ENCODE measurements at regions not wholly inside any gene's neighbourhood (a gene's known extent, or its start where the extent isn't known, plus 50 kb on each side); places are given as distances from the start of the nearest gene placed in this dataset.

DNA sequence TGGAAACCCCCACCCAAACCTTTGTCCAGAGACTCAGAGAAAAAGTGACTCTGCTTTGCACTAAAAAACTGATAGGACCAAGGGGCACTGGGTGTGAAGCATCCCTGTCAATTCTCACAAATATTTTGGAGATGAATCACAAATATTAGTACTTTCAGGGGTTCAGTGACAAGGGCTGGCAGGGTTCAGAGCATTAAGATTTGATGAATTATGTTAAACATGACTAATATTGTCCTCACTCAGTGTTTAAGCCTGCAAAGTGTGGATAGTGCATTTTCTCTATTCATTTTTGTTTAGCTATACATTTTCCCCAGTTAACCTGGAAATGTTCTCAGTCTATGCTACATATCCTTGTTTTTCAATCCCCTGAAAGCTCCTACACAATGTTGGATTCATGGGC is 65.3 kb upstream of the CCDC68 start:
- no peak for TF ChIP-seq Cebpa-rat (IDR thresholded peaks at IDR 0.05)
- H3K9me3 ChIP-seq (replicated peaks in 1 of 11), result no peaks in the 10 kb centered on the region
- H3K9ac ChIP-seq, result no peak overlapping the region
- H3K36me3 ChIP-seq, result no peaks in the 10 kb centered on the region
- H3K4me3 ChIP-seq, result no peak overlapping the region
- H3K4me1 ChIP-seq, result 0 out of 20 replicates have a peak, but pooled peaks cover 0 to 6% (median 0%) of the 10 kb centered on the region in 10 experiments
- H3K27me3 ChIP-seq, result no peaks in the 10 kb centered on the region
- no peak overlapping the region for H3K4me2 ChIP-seq
- H3K27ac ChIP-seq, result no peak overlapping the region
- H4K20me1 ChIP-seq, result no peaks in the 10 kb centered on the region

GRCh38 chr18:55018602-55019001 is 59.3 kb upstream of the CCDC68 start:
- H3K36me3 ChIP-seq, result no peaks in the 10 kb centered on the region
- no peak for TF ChIP-seq Cebpa-rat (IDR thresholded peaks at IDR 0.05)
- no peak overlapping the region for H3K4me3 ChIP-seq
- H3K9me3 ChIP-seq (replicated peaks in 1 of 11), result no peaks in the 10 kb centered on the region
- no peaks in the 10 kb centered on the region for H3K4me1 ChIP-seq
- no peaks in the 10 kb centered on the region for H4K20me1 ChIP-seq
- no peaks in the 10 kb centered on the region for H3K27me3 ChIP-seq
- no peak overlapping the region for H3K4me2 ChIP-seq
- no peak overlapping the region for H3K9ac ChIP-seq
- H3K27ac ChIP-seq, result no peak overlapping the region

- no peak for TF ChIP-seq Cebpa-rat (IDR thresholded peaks at IDR 0.05)
- Histone ChIP-seq H4K20me1 (no peaks in the 10 kb centered on the region), H3K27me3 (no peaks in the 10 kb centered on the region), H3K9me3 (replicated peaks in 1 of 11) (peaks cover 0 to 6% (median 0%) of the 10 kb centered on the region in 11 experiments; a peak in 2 of 22 replicates), H3K4me3 (no peak overlapping the region), H3K9ac (no peak overlapping the region), H3K27ac (no peak overlapping the region), H3K36me3 (no peaks in the 10 kb centered on the region), H3K4me1 (no peaks in the 10 kb centered on the region), H3K4me2 (no peak overlapping the region)
These were observed 54.8 kb upstream of the CCDC68 start for GRCh38 chr18:55014095-55014494.

DNA sequence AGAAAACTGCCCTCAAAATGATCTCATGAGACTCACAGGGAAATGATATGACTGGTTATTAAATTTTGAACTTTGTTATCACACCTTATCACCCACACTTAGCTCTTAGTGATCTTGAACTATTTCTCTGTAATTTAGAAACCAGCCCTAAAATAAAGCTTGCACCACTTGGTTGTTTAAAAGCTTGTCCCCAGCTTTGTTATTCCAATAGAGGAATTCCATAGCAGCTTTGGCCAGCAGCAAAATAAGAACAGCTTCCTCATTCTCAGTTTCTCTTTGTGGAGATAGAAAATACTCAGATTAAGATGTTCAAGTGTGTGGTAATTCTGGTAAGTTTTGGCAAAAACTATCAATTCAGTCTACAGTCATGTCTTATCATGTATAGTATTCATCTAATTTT is 54.4 kb upstream of the CCDC68 start:
- Histone ChIP-seq H4K20me1 (no peaks in the 10 kb centered on the region), H3K9me3 (replicated peaks in 1 of 11) (peaks cover 0 to 6% (median 0%) of the 10 kb centered on the region in 11 experiments; a peak in 2 of 22 replicates), H3K4me3 (no peak overlapping the region), H3K4me1 (no peaks in the 10 kb centered on the region), H3K9ac (no peak overlapping the region), H3K27ac (no peak overlapping the region), H3K4me2 (no peak overlapping the region), H3K36me3 (no peaks in the 10 kb centered on the region), H3K27me3 (no peaks in the 10 kb centered on the region)
- TF ChIP-seq Cebpa-rat (IDR thresholded peaks at IDR 0.05), result no peak

DNA sequence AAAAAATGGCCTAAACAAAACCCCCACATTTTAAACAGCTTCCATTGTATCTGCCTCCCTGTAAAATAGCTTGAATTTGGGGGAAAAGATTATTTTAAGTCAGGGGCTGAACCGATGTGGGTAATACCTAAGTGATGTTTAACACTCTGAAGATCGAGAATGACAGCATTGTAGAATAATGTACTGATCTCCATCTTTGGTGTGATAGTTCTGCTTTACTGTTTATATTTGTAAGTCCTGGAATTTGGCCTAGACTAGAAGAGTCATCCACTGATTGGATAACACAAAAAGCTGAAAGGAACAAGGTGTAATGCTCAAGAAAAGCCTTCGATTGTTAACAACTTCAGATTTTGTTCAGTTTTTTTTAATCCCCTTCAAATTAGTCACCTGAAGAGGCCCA is 53.8 kb upstream of the CCDC68 start:
- Histone ChIP-seq H3K27me3 (no peaks in the 10 kb centered on the region), H3K4me3 (no peak overlapping the region), H4K20me1 (no peaks in the 10 kb centered on the region), H3K4me1 (no peaks in the 10 kb centered on the region), H3K9me3 (replicated peaks in 1 of 11) (peaks cover 0 to 6% (median 0%) of the 10 kb centered on the region in 11 experiments; a peak in 2 of 22 replicates), H3K9ac (no peak overlapping the region), H3K27ac (no peak overlapping the region), H3K36me3 (no peaks in the 10 kb centered on the region), H3K4me2 (no peak overlapping the region)
- no peak for TF ChIP-seq Cebpa-rat (IDR thresholded peaks at IDR 0.05)

DNA sequence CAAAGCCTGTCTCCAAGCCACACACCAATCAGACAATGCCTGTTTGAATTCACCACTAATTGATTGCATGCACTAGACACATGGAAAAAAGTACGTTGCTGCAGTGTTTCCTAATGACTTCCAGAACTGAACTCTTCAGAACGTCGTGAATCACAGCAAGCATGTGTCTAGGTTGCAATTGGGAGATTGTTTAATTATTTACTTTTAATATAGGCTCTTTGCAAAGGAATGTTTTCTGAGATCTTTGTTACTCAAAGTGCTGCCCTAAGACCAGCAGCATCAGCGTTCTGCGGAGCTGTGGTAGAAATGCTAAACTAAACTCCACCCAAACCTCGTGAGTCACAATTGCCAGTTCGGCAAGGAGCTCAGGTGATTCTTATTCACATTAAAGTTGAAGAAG is 52.7 kb upstream of the CCDC68 start:
- Histone ChIP-seq H3K36me3 (no peaks in the 10 kb centered on the region), H3K4me3 (no peak overlapping the region), H3K27ac (no peak overlapping the region), H3K4me2 (no peak overlapping the region), H3K27me3 (no peaks in the 10 kb centered on the region), H3K4me1 (no peaks in the 10 kb centered on the region), H3K9me3 (replicated peaks in 1 of 11) (peaks cover 0 to 6% (median 0%) of the 10 kb centered on the region in 11 experiments; a peak in 2 of 22 replicates), H4K20me1 (no peaks in the 10 kb centered on the region), H3K9ac (no peak overlapping the region)
- no peak for TF ChIP-seq Cebpa-rat (IDR thresholded peaks at IDR 0.05)

All from BLaER1 treated with 17β-estradiol and CSF1 and Interleukin-3, amounts not matched to agents 10 nM and 100 nM (cell line).